NK-92 treated with Interleukin-12 subunit alpha and Interleukin-12 subunit beta, amount 100 ng/mL, for 24 hours (cell line): ENCODE measurements at regions not wholly inside any gene's neighbourhood (a gene's known extent, or its start where the extent isn't known, plus 50 kb on each side); places are given as distances from the start of the nearest gene placed in this dataset.
"Not testable (repeated sequence)": the region's sequence is repeated elsewhere in the genome, so short reads cannot be mapped to it uniquely, and the experiment has no call there.

ENCODE experiments used
- DNase-seq: peaks from one replicate; lab custom pipeline; 2025; lab: John Stamatoyannopoulos, UW

DNA sequence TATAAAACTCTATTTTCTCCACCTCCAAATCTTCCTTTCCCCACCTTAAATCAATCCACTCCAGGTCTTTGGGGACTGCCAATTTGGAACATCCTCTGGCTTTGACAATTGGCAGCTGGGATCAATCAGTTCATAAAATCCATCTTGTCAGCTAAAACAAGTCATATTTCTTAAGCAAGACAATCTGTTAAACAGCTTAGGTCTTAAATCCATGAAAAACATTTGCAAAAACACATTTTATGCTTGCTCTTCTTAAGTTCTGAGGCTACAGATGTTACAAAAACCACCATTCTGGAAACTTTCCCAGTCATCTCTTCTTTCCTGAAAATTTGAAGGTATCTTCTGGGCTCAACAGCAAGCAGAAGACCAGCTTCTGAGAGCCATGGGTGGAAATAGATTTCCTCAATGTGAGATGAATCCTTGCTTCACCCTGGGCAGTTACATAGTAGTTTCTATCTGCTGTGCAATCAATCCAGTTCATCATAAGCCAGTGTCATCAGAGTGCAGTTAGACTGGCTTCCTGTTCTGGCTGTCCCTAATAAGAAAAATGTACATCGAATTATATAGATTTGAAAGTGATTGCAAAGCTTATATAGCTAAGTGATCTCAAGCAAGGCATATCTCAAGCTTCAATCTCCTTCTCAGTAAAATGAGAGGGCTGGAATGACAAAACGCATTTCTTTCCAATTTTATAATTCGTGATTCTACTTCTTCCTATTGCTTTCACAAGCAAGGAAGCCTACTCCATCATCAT lies 402.7 kb upstream of the INTU start:
- DNase-seq = no peak

DNA sequence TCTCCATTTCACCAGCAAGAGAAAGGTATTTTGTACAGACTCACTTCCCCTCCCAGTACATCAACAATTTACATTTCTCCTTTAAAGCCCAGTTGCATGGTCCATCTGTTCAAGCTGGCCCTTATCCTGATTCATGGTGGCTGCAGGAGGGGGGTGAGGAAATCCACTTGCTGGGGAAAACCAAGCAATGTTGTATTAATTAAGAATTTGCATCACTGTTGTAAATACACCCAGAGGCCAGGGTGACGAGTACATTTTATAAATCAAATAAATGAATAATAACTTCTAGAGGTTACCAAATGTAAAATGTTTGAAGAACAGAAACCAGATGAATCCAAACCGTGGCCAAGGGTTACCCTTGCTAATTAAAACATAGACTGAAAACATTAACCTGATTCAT lies 395.9 kb upstream of the INTU start:
- DNase-seq = no peak

DNA sequence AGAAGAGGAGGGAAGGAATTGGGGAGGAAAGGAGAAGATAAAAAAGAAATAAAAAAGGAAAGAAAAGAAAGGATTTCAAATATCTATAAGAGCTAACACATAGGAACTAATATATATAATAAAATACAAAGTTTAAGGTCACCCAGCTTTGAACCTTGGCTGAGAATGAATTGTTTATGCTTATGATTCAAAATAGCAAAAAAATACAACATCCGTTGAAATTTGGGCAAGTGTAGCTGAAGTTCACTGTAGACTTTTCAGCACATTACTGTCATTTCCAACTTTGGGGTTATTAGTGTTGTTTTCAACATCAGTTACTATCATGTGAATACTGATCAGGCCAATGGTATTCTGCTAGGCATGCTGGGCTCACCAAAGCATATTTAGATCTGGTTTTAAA lies 395.2 kb upstream of the INTU start:
- DNase-seq = no peak

DNA sequence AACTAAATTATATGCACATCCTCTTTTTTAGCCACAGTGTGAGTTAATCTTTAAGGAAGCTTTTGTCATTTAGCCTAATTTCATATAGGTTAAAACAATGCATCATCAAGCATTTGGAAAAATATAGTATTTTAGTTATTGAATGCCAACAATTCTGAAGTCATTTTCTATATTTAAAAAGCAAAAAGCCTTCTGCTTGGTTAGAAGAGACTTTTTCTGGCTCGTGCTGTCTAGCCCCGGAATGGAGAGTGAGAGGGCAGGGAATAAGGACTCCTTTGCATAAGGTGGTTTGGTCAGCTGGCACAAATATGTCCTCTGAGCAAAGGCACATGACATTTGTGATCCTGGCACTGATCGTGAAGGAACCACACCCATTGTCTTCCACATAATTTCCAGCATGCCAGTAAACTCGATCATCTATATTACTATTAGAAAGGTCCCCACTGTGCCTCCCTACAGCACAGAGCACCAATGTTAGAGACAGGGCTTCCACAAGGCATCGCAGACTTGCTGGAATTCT lies 393.7 kb upstream of the INTU start:
- DNase-seq = no peak

DNA sequence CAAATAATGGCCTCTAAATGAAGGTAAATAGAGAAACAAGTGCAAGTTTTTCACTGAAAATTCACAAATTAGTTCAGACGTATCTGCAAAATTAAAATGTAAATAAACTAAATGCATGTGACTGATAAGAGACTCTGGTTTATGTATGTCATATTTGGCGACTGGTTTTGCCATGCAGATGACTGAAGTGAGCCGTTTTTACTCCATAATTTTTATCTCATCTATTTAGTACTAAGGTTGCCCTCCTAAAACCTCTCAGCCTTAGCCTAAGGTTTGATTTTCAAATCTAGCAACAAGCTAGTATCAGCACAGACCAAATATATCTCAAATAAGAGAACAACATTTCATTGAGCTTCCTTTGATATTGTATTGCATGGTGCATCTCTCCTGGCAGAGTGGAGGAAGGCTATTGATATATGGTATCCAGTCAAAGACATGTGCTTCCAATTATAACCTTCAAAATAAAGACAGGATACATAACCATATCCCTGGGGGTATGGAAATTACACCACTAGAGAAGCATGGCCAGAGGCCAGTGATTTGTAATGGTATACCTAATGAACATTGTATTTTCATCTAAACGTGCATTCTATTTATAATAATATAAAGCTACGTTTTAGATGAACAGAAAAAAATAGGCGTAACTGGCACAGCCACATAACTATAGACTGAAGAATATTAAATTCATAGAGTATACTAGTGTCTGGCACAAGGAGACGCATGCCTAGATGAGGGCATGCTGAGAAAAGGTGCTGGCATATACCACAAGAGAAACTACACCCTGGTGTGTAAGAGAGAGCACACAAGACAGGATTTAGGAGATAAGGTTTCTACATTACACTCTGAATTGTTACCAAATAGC lies 392.6 kb upstream of the INTU start:
- no peak for DNase-seq

DNA sequence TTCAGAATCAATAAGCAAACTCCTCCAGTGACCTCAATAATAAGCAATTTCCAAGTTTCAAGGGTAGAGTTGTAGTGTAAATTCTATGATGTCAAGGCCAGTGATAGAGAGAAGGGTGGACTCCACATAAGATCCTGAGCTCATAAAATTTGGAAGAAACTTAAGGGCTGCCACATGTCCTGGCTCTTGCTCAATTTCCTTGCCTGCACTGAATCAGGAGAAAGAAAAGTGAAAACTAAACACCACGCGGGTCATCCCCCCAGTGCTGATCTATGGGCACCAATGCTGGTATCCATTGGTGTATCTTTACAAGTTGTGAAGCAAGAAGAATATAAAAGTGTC lies 392.0 kb upstream of the INTU start:
- DNase-seq = no peak

DNA sequence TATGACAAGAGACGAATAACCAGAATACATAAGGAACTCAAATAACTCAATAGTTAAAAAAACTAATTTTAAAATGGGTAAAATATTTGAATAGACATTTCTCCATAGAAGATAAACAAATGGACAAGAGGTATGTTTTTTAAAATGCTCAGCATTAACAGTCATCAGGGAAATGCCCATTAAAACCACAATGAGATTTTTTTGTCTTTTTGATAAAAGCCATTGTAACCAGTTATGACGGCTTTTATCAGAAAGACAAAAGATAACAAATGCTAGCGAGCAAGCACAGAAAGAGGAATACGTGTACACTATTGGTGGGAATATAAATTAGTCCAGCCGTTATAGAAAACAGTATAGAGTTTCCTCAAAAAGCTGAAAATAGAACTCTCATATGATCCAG lies 388.2 kb upstream of the INTU start:
- DNase-seq = no peak

DNA sequence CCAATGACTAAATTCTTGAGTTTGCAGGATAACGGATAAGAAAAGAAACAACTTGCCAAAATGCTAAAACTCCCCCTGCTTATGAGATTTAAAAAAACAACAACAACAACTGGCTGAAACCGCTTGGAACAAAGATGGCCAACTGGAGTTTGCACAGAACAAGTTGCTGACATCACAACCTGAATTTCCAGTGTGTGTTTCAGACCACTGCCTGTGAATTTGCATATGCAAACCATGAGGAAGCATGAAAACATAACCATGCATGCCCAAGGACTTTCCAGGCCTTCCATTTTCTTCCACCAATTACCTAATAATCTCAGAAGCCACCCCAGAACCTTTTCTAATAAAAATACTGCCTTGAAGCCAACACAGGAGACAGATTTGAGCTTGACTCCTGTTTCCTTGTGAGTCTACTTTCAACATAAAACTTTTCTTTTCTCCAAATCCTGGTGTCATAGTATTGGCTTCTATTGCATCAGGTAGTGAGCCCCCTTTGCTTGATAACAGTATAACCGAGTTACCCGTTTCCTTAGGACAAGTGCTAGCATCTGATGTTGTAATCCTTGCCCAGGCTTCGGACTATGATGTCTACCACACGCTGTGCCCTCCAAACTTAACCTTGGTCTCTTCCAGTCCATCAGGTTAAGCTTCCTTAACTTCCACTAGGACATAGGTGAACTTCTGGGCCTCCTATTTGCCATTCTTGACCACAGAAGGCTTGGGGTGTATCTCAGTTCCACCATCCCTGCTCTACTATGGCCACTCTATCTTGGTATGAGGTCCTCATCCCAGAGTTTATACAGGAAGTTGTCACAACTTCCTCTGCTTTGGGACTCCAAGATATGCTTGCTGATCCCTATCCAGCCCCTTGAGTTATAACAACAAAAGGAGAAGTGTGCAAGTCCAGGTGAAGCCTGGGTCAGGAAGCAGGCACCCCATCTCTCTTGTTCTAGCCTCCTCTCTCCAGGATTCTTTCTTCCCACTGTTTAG lies 385.5 kb upstream of the INTU start:
- DNase-seq = no peak

DNA sequence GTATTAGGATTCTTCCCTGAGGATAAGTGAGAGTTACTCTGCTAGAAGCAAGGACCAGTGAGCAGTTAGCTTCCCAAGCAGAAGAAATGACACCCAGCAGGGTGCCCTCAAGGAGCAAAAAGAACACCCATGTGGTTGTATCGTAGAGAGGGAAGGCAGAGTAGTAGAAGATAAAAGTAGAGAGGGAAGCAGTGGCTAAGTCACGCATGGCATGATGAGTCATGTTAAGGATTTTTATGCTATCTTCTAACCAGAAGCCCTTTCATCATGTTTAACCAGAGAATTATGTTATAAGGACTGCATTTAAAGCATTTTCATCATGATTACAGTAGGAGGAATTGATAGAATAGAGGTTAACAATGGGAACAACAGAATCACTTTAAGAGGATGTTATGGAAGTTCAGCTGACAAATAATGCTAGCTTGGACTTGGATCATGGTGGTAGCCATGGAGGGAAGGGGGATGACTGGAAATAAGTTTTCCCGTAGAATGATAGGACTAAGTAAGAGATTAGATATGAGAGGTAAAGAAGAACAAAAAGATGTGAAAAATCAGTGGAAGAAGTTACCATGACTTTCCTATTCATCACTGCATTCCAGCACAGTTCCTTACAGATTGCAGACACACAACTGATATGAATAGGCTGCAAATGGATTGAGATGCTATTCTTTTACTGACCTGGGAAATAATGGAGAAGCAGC lies 383.5 kb upstream of the INTU start:
- no peak for DNase-seq

DNA sequence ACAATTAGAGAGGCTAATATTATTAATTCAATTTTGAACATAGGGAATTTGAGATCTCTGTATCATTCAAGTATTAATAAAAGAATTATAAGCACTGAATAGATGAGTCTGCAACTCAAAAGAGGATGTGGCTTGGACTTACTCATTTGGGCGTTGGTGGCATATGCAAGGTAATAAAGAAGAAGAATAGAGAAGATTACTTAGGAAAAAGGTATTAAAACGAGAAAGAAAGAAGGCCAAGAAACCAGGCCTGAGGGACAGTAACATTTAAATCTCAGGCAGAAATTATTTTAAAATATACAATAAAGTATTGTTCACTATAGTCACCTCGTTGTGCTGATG lies 383.0 kb upstream of the INTU start:
- no peak for DNase-seq

DNA sequence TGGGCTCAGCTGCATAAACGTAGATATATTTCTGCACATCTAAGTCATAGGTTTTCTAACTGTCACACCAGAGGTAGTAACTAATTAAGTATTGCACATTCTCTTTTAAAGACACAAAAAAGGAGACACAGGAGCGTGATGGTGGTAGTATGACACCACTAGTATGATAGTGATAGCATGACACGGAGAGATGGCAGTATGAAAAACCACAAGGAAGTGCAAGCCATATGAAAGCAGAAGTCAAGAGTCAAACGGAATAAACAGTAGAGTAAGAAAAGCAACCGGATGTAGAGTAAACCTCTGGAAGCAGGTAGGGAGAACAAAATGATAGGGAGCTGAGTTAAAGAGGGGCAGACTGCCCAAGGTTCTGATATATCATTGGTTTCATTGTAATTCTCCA lies 382.2 kb upstream of the INTU start:
- no peak for DNase-seq

DNA sequence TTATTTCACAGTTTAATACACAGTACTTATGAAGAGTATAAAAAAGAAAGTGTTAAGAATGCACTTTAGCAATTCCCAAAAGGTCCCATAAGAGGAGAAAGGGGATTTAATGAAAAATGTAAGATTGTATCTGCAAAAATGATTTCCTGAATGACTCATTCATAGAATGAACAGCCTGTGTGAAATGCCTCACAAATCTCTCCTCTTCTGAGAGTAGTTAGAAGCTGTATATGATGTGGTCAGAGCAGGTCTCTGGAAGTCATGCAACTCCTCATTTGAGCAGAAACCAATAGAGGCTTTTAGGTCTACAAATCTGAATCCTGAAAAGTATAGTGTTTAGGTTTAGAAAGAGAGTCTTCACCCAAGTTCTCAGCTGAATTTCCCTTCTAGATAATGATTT lies 381.3 kb upstream of the INTU start:
- DNase-seq = no peak

DNA sequence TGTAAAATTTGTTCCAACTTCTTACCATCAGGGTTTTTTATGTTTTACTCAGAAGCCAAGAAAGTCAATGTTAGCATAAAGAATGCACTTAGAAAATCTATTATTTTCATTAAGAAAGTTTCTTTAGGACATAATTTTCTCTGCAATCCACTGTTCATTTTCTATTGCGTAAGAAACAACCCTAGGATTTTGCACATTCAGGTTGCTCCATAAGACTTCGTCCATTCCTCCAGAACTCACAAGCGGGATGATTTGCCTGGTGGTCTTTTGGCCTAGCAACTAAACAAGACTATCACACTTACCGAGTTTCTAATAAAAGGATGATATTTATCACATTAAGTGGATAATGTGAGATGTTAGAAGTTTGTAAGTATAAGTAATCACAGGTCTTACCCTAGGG lies 376.3 kb upstream of the INTU start:
- no peak for DNase-seq

DNA sequence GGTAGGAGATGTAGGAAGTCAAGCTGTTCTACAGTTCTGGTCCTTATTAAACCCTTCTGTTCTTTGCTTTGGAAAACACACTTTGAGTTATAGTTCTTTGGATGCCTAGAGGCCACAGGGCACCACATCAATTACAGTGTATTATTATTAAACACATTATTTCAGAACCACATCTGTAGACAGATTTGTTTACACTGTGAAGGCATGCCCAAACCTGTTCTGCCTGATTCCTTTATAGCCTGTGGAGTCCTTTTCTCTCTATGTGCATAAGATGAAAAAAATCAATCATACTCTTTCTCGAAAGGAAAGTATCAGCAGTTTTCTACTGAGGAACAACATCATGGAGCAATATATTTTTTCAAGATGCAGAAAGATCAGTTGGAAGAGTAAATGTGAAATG lies 371.3 kb upstream of the INTU start:
- no peak for DNase-seq

DNA sequence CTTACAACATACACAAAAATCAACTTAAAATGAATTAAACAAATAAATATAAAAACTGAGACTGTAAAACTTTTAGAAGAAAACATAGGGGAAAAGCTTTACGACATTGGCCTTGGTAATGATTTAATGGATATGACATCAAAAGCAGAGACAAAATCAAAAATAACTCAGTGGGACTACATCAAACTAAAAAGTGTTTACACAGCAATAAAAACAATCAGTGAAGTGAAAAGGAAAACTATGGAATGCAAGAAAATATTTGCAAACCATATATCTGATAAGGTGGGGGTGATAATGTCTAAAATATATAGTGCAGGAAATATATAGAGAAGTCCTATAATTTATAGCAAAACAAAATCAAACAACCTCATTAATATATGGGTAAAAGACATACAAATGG lies 364.4 kb upstream of the INTU start:
- DNase-seq = no peak

DNA sequence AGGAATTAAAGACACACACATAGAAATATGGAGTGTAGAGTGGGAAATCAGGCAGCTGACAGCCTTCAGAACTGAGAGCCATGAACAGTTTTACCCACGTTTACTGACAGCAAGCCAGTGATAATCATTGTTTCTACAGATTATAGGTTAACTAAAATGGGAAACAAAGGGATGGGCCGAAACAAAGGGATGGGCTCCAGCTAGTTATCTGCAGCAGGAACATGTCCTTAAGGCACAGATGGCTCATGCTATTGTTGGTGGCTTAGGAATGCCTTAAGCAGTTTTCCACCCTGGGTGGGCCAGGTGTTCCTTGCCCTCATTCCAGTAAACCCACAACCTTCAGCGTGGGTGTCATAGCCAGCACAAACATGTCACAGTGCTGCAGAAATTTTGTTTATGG lies 355.7 kb upstream of the INTU start:
- not testable (repeated sequence) for DNase-seq

DNA sequence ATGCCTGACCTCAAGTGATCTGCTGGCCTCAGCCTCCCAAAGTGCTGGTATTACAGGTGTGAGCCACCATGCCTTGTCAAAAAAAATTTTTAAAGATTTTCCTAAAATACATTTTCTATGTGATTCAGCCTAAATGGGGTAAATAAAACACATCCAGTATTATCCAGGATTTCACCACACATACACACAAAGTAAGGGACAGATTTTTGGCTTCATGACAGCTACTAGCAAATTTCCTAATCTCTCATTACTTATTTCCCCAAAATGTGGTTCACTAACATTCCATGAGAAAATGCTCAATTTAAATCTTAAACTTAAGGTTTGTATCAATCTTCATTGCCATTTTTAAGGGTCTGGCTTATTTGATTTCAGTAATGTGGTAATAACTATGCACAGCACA lies 348.5 kb upstream of the INTU start:
- DNase-seq = no peak

DNA sequence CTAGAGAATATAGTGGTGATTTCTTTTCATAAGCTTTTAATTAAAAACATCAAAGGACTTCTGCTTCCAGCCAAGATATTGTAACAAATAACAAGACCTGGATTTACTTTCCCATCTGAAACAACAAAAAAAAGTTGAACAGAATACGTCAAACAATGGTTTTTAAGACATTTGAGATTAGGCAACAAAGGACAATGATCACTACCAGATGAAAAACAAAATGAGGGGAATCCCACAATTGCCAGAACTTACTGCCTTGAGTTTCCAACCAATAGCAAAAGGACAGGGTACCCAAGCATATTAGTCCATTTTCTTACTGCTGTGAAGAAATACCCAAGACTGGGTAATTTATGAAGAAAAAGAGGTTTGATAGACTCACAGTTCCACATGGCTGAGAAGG lies 341.4 kb upstream of the INTU start:
- no peak for DNase-seq

DNA sequence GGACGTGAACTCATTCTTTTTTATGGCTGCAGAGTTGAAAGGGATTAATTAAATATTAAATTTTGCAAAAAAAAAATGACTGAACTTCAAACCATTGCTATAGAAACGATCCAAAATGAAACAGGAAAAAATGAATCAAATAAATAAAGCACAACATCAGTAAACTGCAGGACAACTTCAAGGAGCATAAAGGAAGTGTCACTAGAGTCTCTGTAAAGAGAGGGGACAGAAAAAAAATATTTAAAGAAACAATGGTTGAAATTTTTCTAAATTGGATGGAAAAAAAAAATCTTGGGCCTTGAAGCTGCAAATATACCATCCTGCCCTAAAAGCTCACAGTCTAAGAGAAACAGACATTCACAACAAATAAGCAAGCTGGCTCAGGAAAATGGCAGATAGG lies 339.3 kb upstream of the INTU start:
- no peak for DNase-seq

DNA sequence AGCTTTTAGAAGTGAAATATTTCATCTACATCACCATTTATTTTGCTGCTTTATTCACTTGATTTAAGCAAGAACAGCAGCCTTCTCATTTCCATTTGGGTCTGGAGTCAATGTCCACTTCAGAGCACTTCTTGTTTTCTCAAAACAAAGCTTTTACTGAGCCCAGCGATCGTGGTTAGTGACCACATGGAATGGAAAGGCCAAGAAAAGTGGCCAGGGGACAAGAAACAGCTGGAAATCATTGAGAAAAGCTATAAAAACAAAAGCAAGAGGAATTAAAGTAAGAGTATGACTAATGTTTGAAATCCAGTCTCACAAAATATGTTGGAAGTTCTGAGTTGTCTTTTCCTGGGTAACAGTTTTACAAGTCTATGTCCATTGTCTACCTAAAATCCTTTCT lies 328.4 kb upstream of the INTU start:
- DNase-seq = no peak

DNA sequence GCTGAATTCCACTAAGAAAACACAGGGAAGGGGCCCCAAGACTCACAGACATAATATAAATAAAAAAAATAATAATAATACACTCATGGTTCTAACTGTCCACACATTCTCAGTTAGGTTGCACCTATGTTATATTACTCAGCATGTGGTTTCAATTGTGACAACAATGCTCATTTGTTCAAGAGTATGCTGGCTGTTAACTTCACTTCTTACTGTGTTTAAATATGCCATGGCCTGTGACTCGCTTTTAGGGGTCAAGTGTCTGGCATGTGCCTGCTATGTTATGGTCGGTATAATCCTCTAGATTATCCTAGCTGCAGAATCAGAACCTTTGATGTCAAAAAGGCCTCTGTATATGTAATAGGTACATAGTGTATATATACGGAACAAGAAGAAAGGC lies 324.8 kb upstream of the INTU start:
- no peak for DNase-seq
